ENCODE measurements at regions not wholly inside any gene's neighbourhood (a gene's known extent, or its start where the extent isn't known, plus 50 kb on each side); places are given as distances from the start of the nearest gene placed in this dataset.

- TF ChIP-seq EZH2 (IDR thresholded peaks at IDR 0.05; ENCODE audit: insufficient read depth, poor library complexity, severe bottlenecking) (no peak), EZH2phosphoT487 (IDR thresholded peaks at IDR 0.05; ENCODE audit: insufficient read depth, low read depth) (no peak)
Observed at GRCh38 chrX:39427906-39428305, 626.6 kb downstream of the MID1IP1 start.
